KG1 (cell line): ENCODE measurements at regions not wholly inside any gene's neighbourhood (a gene's known extent, or its start where the extent isn't known, plus 50 kb on each side); places are given as distances from the start of the nearest gene placed in this dataset.

Source experiments
- DNase-seq: peaks from one replicate; lab custom pipeline; 2025; lab: John Stamatoyannopoulos, UW

DNA sequence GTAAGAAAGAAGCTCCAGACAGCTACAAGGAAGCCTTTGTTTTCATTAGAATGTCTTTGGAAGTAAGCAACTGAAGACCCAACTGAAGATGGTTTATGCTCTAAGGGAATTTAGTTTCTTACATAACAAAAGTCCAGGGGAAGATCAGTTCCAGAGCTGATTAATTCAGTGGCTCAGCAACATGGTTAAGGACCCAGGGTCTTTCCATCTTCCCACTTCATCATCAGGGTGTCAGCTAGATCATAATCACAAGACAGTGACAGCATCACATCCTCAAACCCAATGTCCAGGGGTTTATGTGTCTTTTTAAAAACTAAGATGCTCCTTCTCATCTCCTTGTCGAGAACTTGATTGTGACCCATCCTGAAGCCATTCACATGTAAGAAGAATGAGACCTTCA, 119.7 kb upstream of the PRDM1 start:
- no peak for DNase-seq

GRCh38 chr6:105964979-105965760, 121.0 kb upstream of the PRDM1 start:
- no peak for DNase-seq

DNA sequence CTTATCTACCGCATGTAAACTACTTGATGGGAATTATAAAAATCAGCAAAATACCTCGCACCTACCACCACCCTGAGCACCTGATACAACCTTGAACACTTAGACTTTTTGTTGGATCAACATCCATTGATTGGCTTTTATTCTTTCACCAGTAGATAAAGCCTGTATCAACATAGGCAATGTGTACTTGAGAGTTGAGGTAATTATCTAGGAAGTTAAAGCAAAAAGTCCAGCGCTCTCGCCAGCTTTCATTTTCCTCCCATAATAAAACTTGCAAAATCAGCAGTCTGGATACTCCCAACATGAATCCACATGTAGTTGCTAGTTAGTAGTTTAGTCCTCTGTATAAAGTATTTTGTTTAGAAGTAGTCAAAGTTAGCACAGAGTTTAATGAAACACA, 132.0 kb upstream of the PRDM1 start:
- no peak for DNase-seq

- no peak for DNase-seq
Measured at GRCh38 chr6:105952772-105953690, 133.1 kb upstream of the PRDM1 start.

DNA sequence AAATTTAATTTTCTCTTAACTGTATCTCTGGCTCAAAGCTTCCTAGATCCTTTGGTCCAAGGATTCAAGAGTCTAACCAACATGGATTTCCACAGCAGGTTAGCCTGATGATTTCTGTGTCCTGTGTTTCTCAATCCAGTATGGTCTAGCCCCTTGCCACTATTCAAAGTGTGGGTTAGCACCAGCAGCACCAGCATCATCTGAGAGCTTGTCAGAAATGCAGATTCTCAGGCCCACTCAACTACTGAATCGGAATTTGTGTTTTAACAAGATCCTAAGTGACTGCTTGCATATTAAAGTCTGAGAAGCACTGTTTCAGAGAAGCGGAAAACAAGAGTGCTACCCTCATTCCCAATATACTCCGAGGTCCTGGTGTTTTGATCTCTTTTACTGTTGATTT, 133.8 kb upstream of the PRDM1 start:
- DNase-seq = no peak

DNA sequence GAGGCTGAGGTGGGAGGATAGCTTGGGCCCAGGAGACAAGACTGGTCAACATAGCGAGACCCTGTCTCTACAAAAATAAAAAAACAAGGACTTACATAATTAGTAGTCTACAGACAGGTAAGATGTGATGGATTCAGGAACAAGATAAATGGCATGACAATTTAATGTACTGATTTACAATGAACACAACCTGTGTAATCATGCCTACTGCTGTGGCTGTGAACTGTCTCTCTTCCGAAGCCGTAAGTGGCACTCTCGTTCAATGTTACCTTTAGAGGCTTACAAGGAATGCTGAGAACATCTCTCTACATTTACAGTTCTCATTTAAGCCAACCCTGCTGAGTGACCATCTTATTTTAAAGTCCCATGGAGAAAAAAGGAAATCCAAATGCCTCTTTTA, 134.8 kb upstream of the PRDM1 start:
- no peak for DNase-seq

DNA sequence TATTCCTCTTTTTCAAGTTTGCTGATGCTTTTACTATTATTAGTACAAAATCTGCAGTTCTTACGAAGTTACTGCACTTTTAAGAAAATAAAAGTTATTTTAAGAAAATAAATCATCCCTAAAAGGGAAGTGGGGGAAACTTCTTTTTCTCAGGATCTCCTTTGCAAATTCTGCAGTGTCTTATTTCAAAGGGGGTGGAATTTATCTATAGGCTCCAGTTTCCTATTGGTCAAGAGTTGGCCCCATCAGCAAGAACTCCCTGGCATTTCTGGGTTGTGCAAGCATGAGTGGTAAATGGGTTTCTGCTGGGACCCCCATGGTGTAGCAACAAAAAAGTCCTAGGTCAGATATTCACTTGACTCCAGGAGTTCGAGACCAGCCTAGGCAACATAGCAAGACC, 136.3 kb upstream of the PRDM1 start:
- no peak for DNase-seq

DNA sequence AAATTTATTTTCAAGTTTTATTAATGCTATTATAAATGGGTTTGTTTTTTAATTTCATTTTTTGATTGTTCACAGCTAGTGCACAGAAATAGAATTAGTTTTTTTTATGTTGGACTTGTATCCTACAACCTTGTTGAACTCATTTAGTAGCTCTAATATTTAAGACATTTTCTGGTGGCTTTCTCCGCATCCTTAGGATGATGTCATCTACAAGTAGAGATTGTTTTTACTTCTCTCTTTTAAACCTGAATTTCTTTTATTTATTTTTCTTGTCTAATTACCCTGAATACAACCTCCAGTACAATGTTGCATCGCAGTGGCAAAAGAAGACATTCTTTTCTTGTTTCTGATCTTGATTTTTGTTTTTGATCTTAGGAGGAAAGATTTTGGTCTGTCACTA, 142.6 kb upstream of the PRDM1 start:
- DNase-seq = no peak

DNA sequence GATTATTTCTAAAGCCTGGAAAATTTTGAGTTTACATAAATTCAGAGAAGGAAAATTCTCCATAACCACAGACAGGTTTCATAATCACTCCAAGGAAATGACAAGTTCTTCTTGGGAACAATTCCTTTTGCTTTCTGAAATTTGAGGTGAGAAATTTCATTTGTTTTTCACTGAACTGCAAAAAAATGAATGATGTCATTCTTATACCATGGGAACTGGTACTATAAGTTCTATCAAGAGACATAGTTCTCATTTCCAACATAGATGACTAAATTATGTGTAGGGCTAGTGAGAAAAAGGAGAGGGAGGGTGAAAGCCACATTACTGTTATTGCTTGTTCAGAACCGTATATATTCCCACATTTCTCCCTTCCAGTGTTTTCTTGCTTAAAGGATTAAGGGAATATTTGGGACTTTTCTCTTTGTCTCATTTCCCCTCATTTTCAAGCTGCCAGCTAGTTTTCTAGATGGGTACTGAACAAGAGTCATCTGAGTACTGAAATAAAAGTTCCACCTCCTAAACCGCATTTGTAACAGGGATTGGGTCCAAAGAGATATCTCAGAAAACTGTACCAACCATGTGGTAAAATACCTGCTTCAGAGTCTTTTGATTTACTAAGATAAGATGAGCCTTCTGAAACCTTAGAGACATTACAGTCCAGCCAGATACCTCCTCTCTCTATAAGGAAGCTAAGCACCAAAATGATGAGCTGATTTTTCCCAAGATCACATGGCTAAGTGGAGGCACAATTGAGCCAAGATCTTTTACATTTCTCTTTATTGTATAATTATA, 144.3 kb upstream of the PRDM1 start:
- DNase-seq = no peak

- no peak for DNase-seq
Measured at GRCh38 chr6:105940990-105941389, 145.1 kb upstream of the PRDM1 start.

DNA sequence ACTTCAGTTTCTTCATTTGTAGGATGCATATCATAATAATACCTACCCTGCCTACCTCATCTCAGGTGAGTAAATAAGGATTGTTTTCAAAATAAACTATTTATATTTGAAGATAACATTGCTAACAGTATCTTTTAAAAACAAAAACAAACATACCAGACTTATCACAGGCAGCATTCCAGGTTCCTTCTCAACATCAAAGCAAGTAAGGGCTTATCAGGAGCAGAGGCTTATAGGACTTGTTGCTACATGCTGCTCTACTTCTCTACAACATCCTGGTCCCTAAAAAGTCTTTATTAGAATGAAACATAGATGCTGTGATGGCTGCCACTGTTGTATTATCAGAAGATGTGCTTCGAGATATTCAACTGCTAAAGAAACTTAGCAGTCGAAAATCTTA, 149.2 kb upstream of the PRDM1 start:
- DNase-seq = no peak

GRCh38 chr6:105935416-105935815, 150.7 kb upstream of the PRDM1 start:
- DNase-seq = no peak

DNA sequence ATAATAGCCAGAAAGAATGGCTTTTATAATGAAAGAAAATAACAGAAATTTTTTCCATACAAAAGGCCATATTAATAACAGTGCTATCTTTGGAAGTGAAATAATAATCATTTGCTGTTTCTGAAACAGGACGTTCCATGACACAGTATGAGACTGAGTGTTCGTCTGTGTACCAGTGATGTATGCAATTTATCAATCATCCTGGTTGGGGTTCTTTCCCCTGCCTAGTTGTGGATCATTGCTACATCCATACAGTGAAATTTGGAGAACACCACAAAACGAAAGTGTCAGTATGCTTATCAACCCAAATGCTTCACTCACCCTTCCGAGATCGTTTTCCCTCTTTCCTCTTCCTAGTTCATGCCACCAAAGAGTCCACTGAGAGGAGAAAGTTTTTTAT, 151.4 kb upstream of the PRDM1 start:
- DNase-seq = no peak

DNA sequence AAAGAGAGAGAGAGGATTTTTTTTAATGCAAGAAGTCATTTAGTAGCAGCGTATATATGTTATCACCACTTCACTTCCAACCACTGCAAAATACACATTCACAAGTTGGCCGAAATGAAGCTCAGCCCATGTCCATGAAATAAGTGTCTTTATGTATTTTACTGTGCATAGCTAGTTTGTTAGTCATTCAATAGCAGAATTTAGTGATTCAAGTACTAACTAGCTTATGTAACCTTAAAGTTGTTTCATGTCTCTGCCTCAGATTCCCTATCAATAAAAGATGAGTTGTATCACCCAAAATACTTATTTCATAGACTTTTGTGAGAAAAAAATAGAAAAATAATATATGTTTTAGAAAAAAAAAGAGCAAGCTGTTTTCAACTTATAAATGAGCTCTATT, 153.7 kb upstream of the PRDM1 start:
- DNase-seq = no peak

DNA sequence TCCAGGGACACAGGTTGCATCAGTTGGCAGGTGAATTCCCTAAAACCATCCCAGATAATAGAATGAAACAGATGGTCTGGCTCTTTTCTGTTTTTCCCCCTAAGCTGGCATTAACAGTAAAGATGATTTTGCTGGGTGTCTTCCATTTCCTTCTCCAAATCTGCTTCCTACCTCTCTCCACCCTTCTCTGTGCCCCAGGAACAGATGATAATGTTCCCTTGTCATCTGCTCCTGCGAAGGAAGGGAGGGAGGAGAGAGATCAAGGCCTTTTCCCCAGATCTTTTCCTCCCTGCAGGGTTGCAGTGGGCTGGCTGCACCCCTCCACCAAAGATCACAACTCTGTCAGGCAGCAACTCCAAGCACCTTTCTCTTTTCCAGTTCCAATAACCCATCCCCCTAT, 156.5 kb upstream of the PRDM1 start:
- DNase-seq = no peak

- no peak for DNase-seq
Measured at GRCh38 chr6:105926318-105926717, 159.8 kb upstream of the PRDM1 start.

GRCh38 chr6:105925706-105926105, 160.4 kb upstream of the PRDM1 start:
- DNase-seq = no peak

GRCh38 chr6:105921781-105922180, 164.4 kb upstream of the PRDM1 start:
- DNase-seq = no peak

- no peak for DNase-seq
Measured at GRCh38 chr6:105920071-105920470, 166.1 kb upstream of the PRDM1 start.

- no peak for DNase-seq
Measured at GRCh38 chr6:105917038-105917695, 169.0 kb upstream of the PRDM1 start.

GRCh38 chr6:105911106-105911629, 175.0 kb upstream of the PRDM1 start:
- no peak for DNase-seq

DNA sequence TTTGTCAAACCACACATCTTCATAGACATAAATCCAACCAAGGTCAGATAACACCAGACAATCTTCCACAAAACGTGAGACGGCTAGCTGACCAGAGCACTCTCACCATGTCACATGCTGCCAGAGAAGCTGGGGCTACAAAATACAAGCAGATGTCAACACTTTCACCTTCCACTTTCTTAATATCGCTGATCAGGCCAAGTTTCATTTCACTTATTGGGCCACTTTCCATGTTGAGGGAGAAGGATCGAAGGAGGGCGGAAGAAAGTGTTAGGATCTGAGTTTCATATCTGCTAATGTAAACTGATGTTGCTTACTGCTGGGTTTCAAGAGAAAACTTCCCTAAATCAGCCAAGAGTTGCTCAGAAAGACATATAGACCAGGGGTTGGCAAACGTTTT, 177.0 kb upstream of the PRDM1 start:
- DNase-seq = no peak
